ENCODE measurements at regions not wholly inside any gene's neighbourhood (a gene's known extent, or its start where the extent isn't known, plus 50 kb on each side); places are given as distances from the start of the nearest gene placed in this dataset.

DNA sequence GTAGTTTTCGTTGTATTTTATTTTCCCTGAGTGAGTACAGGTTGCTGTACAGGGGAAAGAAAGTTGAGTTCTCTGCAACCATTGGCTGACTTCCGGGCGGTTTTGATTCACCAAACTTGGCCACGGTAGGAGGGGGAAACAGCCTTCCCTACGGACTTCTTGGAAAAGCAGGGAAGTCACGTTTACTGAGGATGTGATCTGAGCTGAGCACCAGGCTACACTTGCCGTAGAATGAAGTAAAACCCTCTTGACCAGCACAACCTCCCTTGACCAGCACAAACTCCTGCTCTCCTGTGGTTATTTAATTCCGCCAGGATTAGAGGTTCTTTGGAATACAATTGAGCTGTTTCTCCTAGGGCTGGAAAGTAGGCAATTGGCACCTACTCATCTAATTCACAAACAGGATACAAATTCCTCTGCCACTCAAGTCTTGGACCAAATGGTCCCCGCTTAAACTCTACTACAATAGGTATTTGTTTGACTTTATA is 242.0 kb upstream of the RBFOX1 start:
- DNase-seq: no peak

DNA sequence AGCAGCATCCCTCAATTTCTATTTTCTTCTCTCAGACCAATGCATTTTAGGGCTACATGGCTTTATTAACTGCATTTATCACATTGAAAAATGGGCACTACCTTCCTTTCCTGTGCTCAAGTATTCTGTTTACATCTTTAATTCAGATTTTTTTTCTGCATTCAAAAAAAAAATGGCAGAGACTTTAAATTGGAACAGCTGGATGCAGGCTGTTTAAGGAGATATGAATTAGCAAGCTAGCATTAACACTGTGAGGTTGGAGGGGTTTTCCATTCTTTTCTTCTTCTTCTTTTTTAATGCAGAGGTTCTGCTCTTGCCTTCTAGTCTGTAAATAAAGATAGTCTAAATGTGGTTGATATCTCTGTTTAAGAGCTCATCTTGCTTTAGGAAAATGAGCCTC is 242.9 kb upstream of the RBFOX1 start:
- no peak for DNase-seq

DNA sequence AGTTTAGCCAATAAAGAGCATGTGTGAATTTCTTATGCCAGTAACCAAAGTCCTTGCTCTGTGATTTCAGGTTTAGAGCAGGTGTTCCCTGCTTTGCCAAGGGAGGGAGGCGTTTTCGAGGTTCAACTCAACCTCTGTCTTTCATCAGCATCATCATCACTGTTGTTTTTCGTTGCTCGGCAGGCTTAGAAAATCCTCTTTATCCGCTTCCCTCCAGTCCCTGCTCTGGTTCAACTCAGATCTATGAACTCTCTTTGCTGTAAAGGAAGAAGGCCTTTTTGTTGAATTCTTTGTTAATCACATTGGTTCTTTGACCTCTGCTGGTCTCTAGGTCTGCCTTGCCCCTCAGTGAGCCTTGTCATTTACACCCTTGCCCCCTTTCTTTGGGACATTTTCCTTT is 243.9 kb upstream of the RBFOX1 start:
- DNase-seq: no peak

DNA sequence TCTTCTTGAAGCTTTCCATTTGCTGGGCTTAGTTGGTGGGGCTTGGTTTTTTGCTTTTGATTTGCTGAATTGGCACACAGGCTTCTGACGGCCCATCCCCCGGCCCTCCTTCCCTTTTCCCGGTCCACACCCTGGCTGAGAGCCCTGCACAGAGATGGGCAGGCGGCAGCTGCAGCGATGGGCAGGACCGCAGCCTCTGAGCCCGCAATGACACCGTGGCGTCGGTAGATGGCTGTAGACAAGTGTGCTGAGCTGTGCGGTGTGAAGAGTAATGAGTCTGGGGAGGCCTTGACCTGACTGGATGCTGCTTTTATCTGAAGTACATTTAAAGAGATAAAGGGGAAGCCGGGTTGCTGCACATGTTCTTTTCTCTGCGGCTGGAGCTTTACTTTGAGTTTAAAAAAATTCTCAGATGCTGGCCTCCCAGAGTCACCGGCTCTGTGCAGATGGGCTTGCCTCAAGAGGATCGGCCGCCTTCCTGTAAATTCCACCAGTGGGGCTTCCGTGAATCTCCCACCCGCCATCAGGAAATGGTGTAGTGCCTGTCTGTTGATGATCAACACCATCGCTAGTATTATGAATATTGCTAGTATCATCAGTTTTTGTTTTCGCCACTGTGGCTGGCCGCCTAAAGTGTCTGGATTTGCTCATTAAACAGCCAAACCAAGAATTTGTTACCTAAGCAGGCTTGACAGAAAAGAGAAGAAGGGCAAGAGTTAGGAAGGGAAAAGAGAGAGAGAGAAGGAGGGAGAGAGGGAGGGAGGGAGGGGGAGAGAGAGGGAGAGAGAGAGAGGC is 245.6 kb upstream of the RBFOX1 start:
- DNase-seq: no peak

DNA sequence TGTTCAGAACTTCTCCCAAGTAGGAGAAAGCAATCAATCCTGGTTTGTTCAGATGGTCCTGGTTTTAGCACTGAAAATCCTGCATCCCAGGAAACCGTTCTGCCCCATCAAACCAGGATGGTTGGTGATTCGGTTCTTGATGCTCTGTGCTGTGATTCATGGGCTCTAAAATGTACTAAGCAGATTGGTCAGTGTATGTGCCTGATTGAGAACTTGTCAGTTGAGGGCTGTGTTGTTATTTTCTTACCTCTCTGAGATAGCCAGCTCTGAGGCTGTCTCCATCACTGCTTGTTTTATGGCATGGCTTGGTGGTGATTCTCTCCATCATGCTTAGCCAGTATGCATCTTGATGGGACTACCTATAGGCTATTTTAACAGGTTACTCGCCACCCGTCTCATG is 246.9 kb upstream of the RBFOX1 start:
- DNase-seq: no peak

DNA sequence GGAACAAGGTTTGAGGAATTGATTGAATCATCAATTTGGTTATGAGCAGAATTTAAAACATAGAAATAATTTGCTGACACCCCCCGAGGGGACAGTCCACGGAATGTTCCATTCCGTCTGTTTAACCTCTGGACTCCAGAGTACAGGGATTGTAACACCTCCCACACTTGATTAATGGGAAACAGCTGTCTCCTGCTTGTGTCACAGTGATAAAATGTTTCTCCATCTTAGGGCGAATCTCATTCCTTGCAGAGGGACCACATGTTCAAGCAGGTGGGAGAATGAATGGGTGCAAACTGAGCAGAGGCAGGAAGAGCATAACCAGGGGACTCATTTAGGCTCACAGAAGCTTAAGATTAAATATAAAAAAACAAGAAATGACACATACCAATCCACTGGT is 249.5 kb upstream of the RBFOX1 start:
- DNase-seq: no peak

DNA sequence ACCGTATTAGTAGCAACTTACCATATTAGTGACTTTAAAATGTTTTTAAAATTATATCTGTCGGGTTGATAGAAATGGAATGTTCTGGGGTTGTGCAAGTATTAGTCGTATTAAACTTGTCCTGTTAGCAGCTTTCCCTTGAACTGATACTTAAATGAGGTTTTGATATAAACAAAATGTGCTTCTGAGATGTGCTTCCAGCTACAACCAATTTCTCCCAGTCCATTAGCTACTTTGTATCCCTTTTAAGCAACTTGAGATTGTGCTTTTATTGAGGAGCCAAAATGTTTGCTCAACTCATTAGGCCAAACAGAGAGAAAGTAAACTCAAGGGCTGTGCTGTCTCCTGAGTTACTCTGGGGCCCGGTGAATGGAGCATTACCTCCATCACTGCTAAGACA is 255.0 kb upstream of the RBFOX1 start:
- DNase-seq: no peak

DNA sequence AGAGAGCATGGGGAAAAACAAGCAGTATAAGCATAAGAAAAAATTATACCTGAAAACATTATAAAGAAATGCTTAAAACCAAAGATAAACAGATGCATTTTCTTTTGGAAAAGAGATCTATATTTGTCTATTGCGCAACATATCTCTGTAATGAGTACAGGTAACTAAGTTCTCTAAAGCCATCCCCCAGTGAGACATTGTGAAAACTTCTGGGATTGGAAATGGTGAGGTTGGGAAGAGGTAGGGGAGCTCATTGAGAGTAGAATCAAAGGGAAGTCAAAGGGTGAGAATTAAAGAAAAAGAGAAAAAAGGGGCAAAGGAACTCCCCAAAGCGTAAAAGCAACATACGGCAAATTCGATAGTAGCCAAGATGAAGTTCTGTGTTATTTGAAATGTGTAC is 257.9 kb upstream of the RBFOX1 start:
- DNase-seq: no peak

DNA sequence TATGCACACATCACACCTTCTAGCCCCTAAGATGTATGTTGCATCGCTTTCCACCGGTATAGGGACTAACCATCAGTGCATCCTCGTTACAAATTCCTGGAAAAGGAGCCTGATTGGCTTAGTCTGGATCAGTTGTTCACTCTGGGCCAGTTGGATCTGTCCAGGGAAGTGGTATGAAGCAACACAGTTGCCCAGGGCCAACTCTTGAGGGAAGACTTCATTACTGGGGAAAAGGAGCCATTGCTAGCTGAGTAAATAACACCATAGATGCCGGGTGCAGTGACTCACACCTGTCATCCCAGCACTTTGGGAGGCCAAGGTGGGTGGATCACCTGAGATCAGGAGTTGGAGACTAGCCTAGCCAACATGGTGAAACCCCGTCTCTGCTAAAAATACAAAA is 275.2 kb upstream of the RBFOX1 start:
- DNase-seq: no peak

DNA sequence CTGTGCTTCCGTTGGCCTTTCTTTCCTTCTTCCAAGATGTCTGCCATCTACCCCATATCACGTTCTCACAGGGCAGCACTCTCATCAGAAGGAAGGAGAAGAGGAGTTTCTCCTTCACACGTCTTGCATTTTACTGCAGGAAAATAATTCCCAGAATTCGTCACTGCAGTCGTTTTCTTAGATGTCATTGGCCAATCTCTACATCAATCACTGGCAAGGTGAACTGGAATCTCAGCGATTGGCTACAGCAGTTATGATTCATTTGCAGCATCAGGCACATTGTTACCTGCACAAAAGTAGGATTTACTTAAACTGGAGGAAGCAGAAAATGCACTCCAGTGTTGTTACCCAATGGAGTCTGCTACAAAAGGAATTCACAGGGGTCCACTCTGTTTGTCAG is 277.2 kb upstream of the RBFOX1 start:
- DNase-seq: no peak

DNA sequence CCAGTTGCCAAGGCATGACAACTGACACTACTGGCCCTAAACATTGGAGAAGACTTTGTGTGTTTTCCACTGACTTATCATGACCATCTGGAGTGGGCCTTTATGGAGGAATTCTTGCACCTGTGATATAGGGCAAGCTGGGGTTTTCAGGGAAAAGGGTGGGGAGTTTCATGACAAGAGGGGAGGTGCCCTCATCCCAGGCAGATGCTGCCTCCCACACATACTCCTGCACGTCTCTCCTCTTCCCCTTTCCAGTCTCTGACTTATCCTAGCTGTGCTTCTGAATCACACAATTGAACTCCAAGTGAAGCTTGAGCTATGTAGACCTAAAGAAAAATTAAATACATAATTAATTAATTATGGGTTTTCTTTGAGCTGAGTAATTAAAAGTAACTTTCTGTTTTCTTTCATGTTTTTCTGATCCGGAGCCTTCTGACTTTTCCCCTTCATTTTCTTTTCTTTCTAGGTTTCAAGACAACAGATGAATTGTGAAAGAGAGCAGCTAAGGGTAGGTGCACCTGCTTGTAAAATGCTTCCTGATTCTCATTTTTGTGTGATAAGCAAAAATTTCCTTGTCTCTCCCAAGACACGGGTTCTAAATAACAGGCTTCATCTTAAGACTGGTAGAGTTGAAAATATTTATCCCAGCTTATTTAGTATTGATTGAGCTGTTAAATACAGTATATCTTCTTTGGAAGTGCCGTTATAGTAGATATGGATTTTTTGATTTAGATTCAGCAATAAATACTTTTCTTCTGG is 280.9 kb upstream of the RBFOX1 start:
- DNase-seq: no peak

DNA sequence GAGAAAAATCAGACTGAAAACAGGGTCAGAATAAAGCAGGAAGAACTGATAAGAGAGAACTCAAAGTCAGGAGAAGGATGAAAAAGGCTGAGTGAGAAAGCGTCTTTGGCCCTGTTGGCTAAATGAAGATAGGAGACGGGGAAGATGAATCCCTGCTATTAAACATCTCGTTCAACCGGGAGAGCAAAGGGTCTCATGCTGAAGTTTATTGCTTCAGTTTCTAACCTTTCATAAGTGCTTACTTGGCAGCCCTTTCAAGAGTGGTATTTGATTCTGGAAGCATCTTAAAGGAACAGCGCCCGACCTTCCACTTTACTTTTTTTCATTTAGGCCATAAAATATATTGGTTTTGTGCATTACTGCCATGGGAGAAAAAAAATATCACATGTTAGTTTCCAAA is 288.3 kb upstream of the RBFOX1 start:
- DNase-seq: no peak

DNA sequence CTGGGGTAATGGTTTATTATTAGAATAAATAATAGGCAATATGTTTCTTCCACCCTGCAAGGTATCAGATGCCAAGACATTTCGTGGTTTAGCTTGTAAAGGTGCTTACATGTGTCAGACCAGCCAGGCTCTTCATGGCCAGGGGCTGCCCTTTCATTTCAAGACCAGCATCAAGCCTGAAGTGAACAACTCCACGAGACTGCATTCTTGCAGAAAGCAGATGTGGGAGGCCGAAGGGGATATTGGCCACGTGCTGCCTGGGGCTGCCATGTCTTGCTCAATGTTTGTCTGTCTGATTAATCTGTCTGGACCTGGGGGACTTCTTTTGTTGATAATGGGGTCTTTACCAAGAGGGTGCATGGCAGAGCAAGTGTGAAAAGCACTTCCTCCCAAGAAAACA is 294.2 kb upstream of the RBFOX1 start:
- DNase-seq: no peak

DNA sequence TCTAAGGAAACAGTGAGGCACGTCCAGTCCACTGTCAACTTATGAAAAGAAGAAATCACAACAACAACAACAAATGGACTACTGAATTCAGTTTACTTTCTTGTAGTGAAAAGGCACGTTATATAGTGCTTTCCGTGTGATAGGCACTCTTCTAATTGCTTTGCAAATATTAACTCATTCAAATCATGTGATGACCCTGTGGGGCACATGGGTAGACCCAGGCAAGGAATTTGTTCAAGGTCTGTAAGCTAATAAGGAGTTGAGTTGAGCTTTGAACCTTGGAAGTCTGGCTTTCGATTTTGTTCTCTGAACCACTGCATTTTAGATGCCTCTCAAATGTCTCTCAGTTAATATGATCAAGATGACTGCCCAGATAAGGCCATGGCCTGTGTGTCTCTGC is 295.1 kb upstream of the RBFOX1 start:
- DNase-seq: no peak

DNA sequence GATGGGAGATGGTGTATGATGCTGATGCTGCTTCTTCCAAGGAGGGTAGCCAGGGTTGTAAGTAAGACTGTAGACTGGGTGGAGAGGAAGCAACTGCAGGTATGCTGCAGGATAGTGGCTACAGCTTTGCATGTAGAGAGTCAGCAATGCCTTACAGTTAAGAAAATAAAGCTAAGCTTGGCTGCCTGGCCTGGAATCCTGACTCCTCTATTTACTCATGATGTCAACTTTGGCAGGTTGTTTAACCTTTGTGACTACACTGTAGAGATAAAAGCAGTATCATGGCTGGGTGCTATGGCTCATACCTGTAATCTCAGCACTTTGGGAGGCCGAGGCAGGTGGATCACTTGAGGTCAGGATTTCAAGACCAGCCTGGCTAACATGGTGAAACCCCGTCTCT is 301.6 kb upstream of the RBFOX1 start:
- no peak for DNase-seq

DNA sequence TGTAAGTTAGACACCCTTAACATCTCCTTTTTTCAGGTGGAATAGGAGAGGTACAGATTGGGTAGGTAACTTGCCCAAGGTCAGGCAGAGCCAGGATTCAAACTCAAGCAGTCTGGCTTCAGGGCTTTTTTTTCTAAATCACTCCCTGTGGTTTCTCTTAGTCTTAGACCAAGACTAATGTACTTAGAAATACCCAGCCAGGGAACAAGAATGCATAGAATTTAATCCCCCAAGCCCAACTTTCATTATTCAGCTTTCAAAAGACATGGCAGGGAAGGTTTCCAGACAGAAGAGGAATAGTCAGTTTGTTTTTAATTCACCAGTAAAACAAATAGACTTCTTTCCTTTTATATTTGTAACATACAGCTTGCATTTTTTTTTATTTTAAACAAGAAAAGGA is 305.2 kb upstream of the RBFOX1 start:
- DNase-seq: no peak

DNA sequence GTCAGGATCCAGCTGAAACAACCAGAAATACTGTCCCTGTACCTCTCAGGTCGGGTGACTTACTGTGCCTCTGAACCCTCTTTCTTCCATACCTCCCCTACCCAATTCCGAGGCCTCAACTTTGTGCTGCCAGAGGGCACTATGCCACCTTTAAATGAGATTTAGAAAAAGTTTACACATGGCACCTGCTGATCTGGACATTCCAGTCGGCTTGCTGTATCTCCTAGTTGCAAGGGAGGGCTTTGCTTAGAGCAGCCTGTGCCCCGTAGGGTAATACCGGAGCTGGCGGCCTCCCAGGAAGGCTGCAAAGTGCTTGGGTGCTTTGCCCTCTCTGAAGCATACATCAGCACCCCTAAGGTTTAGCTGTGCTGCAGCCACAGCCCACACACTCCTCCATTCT is 306.0 kb upstream of the RBFOX1 start:
- DNase-seq: no peak

DNA sequence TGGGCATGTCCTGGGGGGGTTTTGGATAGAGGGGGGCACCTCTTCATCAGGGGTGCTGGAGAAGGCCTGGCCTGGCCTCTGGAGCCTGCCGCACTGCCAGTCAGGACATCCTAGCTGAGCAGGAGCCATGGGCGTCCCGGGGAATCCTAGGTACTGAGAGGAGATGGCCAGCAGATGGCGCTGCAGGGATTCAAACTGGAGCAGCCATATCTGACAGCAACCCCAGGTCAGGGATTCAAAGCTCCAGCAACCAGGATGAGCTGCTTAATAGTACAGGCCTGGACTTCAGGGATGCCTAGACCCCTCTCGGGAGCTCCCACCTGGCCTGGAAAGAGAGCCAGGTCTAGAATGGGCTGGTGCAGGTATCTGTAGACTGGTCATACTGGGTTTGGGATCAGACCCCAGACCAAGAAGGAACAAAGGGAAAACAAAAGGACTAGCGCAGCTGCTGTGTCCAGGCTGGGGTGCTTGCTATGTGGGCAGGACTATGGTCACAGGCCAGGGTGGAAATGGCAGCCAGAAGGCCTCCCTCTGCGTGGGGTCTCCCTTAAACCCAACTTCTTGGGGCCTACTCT is 306.9 kb upstream of the RBFOX1 start:
- peak; percentile 12 for DNase-seq

DNA sequence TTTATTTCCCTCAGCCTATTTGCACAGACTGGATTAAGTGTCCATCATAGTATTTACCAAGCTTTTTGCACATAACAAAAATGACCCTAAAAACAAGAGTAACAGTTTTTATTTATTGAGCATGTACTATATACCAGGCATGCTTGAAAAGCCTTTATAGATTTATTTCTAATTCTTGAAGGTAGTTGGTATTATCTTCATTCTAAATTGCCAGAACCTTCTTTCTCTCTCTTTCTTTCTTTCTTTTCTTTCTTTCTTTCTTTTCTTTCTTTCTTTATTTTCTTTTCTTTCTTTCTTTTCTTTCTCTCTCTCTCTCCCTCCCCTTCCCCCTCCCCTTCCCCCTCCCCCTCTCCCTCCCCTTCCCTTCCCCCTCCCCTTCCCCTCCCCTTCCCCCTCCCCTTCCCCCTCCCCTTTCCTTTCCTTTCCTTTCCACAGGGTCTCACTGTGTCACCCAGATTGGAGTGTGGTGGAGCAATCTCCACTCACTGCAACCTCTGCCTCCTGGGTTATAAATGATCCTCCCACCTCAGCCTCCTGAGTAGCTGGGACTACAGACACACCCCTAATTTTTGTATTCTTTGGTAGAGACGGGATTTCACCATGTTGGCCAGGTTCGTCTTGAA is 310.9 kb upstream of the RBFOX1 start:
- no peak for DNase-seq

DNA sequence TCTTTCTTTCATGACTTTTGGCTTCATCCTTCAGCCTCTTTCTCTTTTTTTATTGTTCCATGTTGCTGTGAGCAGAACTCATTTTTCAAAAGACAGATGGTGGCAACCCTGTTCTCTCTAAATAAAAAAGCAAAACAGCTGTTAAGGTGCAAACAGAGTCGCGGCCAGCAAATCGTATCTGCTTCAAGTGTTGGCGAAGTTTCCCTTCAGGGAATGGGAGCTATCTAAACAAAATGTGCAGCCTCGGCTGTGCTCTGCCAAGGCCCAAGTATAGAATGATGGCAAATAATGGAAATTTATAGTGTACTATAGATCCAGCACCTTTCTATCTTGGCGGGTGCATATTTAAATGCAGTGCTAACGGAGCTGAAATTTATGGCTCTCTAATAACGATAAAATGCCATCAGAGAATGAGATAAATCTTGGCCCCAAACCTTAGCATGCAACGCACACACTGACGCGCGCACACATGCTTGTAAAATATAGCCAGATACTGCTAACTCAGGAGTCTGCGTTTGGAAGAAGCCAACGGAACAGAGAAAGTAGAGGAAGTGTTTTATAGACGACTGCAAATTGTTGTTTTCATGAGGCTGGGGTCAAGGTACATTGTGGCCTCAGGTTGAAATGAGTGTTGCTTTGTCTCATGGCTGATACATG is 315.5 kb upstream of the RBFOX1 start:
- no peak for DNase-seq

DNA sequence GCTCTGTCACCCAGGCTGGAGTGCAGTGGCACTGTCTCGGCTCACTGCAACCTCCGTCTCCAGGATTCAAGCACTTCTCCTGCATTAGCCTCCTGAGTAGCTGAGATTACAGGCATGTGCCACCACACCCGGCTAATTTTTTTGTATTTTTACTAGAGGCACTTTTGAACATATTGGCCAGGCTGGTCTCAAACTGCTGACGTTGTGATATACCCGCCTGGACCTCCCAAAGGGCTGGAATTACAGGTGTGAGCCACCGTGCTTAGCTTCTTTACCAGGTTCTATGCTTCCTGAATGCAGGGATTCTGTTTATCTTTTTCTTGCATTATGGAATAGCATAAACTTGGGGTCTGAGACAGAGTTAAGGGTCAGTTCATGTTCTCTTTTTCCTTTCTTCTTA is 317.9 kb upstream of the RBFOX1 start:
- DNase-seq: no peak

DNA sequence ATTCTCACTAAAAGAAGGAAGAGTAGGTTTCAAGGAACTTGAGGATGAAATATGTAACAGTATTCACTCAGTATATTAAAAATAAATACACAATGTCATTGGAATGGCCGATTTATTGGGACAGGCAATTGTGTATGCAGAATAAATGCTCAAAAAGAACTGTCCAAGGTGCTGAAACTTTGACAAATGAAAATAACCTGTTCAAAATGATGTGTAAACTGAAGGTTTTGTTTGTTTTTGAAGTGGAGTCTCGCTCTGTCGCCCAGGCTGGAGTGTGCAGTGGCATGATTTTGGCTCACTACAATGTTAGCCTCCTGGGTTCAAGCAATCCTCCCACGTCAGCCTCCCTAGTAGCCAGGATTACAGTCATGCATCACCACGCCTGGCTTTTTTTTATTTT is 318.7 kb upstream of the RBFOX1 start:
- no peak for DNase-seq

DNA sequence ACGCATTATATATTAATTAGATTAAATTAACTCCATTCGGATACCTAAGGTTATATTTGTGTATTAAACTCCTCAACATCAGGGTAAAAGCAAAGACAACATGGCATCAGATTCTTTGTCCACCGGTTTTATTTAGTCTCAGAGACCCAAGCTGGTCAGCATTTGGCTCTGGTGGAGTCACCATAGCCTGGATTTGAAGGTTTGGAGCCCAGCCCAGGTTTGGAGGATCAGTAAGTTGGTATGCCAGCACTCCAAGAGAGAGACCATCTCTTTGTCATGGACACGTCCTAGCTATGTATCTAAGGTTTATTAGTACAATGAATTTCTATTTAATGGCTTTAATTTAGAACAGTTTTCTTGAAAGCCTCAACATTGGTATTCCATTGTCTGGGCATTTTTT is 328.4 kb upstream of the RBFOX1 start:
- DNase-seq: no peak
